Activated T-cell treated with anti-CD3 and anti-CD28 coated beads, Interleukin-2, amount 50 U/mL, for 72 hours (primary cell): ENCODE measurements at regions not wholly inside any gene's neighbourhood (a gene's known extent, or its start where the extent isn't known, plus 50 kb on each side); places are given as distances from the start of the nearest gene placed in this dataset.

Experiments
- ATAC-seq, 2 donors: fragments of 150-1000 bp; cut with Tn5 transposase; replicated peaks in 1 of 2; 2 replicates each; pipeline ENCODE4 v1.10.0; 2021; ENCODE audit warnings: moderate library complexity in 2 of 2, mild to moderate bottlenecking in 1 of 2
- DNase-seq, 2 donors: peaks; one replicate each; pipeline ENCODE4 v3.0.0; 2021 to 2022; ENCODE audit warnings: mixed read lengths in 1 of 2
- H3K27ac Mint-ChIP-seq: one replicate; pipeline ENCODE4 v1.8.0; 2022; ENCODE audit warnings: mild to moderate bottlenecking, moderate library complexity, mixed read lengths
- H3K27me3 Mint-ChIP-seq: one replicate; pipeline ENCODE4 v1.8.0; 2022; ENCODE audit warnings: low read depth, mixed read lengths
- H3K36me3 Mint-ChIP-seq, 2 donors: one replicate each; pipeline ENCODE4 v1.8.0; 2022; ENCODE audit warnings: mixed read lengths in 2 of 2, mild to moderate bottlenecking in 1 of 2; ENCODE audit not compliant: insufficient read depth in 2 of 2
- H3K4me1 Mint-ChIP-seq: one replicate; pipeline ENCODE4 v1.8.0; 2022; ENCODE audit warnings: low read depth, mixed read lengths
- H3K4me3 Mint-ChIP-seq, 2 donors: one replicate each; pipeline ENCODE4 v1.8.0; 2022; ENCODE audit warnings: mild to moderate bottlenecking in 2 of 2, mixed read lengths in 2 of 2, moderate library complexity in 2 of 2
- H3K9me3 Mint-ChIP-seq, 2 donors: one replicate each; pipeline ENCODE4 v1.8.0; 2022; ENCODE audit warnings: mixed read lengths in 2 of 2

DNA sequence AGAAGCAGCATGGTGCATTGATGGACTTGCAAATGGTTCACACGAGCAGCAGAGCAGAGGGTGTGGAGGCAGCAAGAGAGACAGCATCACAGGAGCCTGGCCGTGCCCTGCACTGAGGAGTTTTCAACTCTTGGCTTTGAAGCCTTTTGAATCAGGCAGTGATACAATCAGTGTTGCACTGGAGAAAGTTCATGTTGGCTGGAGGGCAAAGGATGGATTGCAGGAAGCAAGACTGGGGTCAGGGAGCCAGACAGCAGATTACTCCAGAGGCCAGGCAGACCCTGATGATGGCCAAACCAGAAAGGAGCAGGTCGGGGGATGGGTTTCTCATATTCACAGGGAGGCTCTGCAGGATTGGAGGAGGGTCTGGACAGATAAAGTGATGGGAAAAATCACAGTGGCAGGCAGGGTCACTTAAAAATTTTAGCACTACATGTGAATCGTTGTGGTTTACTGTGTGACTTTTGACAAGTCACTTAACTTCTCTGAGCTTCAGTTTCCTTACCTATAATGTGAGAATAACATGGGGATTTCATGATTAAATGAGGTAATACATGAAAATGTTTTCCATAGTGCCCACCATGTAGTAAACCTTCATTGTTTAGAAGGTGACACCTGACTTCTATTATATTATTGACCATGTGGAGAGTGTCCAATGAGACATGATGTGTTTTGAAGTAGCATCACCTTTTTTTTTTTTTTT, 125.3 kb downstream of the SALL1 start:
- Mint-ChIP-seq H3K4me1 (no peaks in the 10 kb centered on the region), H3K4me3 (no peak overlapping the region), H3K27me3 (no peaks in the 10 kb centered on the region), H3K27ac (no peak overlapping the region), H3K36me3 (no peaks in the 10 kb centered on the region), H3K9me3 (peaks cover 0 to 1% of the 10 kb centered on the region in 2 donors)
- no peak for ATAC-seq
- DNase-seq: no peak

DNA sequence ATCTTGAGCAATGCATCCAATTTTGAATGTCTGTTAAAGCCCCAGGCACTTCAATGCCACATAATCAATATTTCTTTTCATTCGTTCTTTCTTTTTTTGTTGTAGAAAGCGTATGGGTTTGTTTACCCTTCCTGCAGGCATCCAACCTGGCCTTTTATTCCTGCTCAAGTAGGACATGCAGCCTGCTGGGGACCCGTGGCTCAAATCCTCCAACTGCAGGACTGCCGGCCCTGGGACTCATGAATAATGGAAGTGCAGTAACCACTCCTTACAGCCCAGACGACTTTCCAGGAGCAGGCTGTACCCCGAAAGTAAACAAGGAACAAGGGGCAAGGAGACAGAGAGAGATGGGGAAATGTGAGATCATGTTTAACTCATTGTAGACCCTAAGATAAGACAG, 126.4 kb downstream of the SALL1 start:
- Mint-ChIP-seq H3K9me3 (peaks cover 0 to 1% of the 10 kb centered on the region in 2 donors), H3K4me3 (no peak overlapping the region), H3K27me3 (no peaks in the 10 kb centered on the region), H3K4me1 (no peaks in the 10 kb centered on the region), H3K36me3 (no peaks in the 10 kb centered on the region), H3K27ac (no peak overlapping the region)
- DNase-seq (no peak), ATAC-seq (no peak)

DNA sequence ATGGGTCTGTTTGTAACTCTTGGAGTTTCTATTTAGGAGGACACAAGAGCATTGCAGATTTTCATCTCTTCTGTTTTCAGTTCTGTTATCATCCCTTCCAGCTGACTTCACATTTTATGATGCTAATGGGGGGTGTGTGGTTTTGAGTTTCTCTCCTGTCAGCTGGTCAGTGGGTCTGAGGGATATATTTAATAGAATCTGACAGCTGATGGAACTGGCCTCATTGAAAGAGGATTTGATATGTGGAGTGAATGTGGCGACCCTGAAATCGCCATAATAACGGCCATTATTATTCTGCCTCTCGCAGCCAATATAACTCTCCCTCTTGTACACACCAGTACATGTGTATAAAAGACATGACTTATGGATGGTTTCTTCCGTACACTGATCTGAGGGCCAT, 128.1 kb downstream of the SALL1 start:
- no peak for ATAC-seq
- H3K4me1 Mint-ChIP-seq: no peaks in the 10 kb centered on the region
- no peak for DNase-seq
- H3K27ac Mint-ChIP-seq: no peak overlapping the region
- peaks cover 0 to 1% of the 10 kb centered on the region in 2 donors for H3K9me3 Mint-ChIP-seq
- no peaks in the 10 kb centered on the region for H3K27me3 Mint-ChIP-seq
- no peaks in the 10 kb centered on the region for H3K36me3 Mint-ChIP-seq
- H3K4me3 Mint-ChIP-seq: no peak overlapping the region

DNA sequence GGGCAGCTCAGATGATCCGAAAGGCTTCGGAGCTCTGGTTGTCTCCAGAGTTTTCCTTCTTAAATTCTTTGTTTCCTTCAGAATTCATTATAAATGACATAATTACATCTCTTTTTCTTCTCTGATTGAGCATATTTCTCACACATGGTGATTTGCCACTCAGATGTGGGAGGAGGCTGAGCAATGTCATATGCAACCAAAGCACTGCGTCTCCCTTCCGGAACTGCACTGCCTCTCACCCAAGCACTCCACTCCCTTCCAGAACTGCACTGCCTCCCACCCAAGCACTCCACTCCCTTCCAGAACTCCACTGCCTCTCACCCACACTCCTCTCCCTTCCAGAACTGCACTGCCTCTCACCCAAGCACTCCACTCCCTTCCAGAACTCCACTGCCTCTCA, 131.5 kb downstream of the SALL1 start:
- no peak for ATAC-seq
- Mint-ChIP-seq H3K36me3 (no peaks in the 10 kb centered on the region), H3K27ac (no peak overlapping the region), H3K9me3 (peaks cover 0 to 3% of the 10 kb centered on the region in 2 donors), H3K4me3 (no peak overlapping the region), H3K27me3 (no peaks in the 10 kb centered on the region), H3K4me1 (no peaks in the 10 kb centered on the region)
- no peak for DNase-seq

DNA sequence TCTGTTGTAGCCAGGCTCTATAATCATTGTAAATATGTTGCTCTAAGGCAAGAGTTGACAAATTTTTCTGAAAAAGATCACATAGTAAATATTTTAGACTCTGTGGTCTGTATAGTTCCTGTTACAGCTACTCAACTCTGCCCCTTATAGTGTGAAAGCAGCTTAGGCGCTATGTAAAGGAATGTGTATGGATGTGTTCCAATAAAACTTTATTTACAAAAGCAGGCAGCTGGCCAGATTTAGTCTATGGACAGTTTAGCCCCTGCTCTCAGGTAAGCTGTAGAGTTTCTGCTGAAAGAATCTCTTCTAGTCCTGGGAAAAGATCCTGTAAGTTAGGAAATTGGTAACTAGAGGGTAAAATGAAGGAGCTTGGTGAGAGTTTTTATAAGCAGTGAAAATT, 133.1 kb downstream of the SALL1 start:
- Mint-ChIP-seq H3K27me3 (no peaks in the 10 kb centered on the region), H3K4me1 (no peaks in the 10 kb centered on the region), H3K4me3 (no peak overlapping the region), H3K27ac (no peak overlapping the region), H3K9me3 (peaks cover 0 to 3% of the 10 kb centered on the region in 2 donors), H3K36me3 (no peaks in the 10 kb centered on the region)
- DNase-seq: no peak
- ATAC-seq: no peak

DNA sequence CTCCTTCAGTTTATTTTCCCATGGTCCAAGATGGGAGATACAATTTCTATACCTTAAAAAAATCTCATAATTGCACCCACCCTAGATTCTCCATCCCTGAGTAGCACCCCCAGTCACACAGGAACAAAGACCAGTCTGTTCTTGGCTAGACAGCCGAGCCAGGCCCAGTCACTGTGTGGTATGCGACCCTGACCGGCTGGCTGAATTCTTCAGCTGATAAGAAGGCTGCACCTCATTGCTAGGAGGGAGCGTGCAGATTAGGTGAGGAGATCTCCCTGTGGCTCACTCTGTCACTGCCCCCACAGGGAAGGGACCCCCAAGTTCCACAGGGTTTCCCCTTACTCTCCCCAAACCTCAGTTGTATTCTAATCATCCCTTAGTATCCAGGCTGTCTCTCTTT, 138.7 kb downstream of the SALL1 start:
- ATAC-seq: no peak
- peaks cover 4 to 10% of the 10 kb centered on the region in 2 donors for H3K9me3 Mint-ChIP-seq
- H3K4me3 Mint-ChIP-seq: no peak overlapping the region
- DNase-seq: no peak
- no peak overlapping the region for H3K27ac Mint-ChIP-seq
- H3K27me3 Mint-ChIP-seq: no peaks in the 10 kb centered on the region
- H3K36me3 Mint-ChIP-seq: peaks cover 0 to 2% of the 10 kb centered on the region in 2 donors
- H3K4me1 Mint-ChIP-seq: no peaks in the 10 kb centered on the region

DNA sequence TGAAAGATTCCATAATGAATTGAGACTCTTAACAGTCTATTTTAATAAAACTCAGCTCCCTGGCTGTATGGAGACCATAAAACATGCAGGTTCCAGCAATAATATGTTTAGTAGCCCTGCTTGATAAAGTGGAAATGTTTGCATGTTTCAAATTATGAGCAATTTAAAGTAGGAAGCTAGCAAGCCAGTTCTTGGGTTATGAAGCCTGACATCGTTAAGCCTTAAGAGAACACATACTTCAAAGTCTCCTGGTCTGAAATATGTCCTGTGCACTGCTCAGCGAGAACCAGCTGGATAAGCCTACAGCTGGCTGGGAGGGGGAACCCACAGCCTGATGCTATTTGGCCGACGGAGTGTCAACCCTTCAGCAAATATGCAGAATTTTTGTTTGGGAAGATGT, 140.3 kb downstream of the SALL1 start:
- Mint-ChIP-seq H3K4me1 (no peaks in the 10 kb centered on the region), H3K27ac (no peak overlapping the region), H3K27me3 (peaks cover 4% of the 10 kb centered on the region), H3K9me3 (peaks cover 4 to 10% of the 10 kb centered on the region in 2 donors), H3K4me3 (no peak overlapping the region), H3K36me3 (peaks cover 0 to 2% of the 10 kb centered on the region in 2 donors)
- ATAC-seq (no peak), DNase-seq (no peak)

DNA sequence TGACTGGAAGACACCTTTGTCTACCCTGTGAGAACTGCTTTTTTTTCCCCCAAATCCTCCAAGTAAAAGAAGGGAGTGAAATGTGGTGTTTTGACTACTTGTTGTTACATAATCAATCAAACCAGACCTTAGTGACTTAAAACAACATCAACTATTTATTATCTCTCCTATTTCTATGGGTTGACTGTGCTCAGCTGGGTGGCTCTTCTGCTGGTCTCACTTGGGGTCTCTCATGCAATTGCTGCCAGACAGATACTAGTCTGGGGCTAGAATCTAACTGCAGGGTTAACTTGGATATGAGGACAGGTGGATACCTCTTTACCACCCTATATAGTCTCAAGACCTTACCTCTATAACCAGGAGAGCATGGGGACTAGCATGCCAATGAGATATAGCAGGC, 141.3 kb downstream of the SALL1 start:
- no peak overlapping the region for H3K4me3 Mint-ChIP-seq
- H3K27ac Mint-ChIP-seq: no peak overlapping the region
- DNase-seq (no peak), ATAC-seq (no peak)
- H3K36me3 Mint-ChIP-seq: peaks cover 0 to 2% of the 10 kb centered on the region in 2 donors
- no peaks in the 10 kb centered on the region for H3K4me1 Mint-ChIP-seq
- peaks cover 11% of the 10 kb centered on the region for H3K27me3 Mint-ChIP-seq
- peaks cover 1 to 10% of the 10 kb centered on the region in 2 donors for H3K9me3 Mint-ChIP-seq

DNA sequence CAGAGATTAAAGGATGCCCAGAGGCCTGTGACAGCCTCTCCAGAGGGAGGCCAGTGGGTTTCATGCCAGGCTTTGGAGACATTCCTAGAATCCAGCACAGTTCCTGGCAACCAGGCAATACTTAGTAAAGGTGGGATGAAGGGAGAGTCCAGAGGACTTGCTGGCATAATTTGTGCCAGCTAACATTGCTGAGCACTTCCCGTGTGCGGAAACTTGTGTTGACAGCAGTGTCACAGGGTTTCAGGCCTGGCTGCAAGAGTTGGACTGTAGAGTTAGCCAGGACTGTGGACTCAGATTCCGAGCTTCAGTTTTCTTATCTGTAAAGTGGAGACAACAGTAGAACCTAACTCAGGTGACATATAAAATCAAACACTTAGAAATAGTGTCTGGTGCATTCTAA, 141.7 kb downstream of the SALL1 start:
- DNase-seq (no peak), ATAC-seq (no peak)
- peaks cover 11% of the 10 kb centered on the region for H3K27me3 Mint-ChIP-seq
- H3K4me1 Mint-ChIP-seq: no peaks in the 10 kb centered on the region
- no peak overlapping the region for H3K4me3 Mint-ChIP-seq
- no peak overlapping the region for H3K27ac Mint-ChIP-seq
- peaks cover 1 to 10% of the 10 kb centered on the region in 2 donors for H3K9me3 Mint-ChIP-seq
- peaks cover 0 to 2% of the 10 kb centered on the region in 2 donors for H3K36me3 Mint-ChIP-seq

DNA sequence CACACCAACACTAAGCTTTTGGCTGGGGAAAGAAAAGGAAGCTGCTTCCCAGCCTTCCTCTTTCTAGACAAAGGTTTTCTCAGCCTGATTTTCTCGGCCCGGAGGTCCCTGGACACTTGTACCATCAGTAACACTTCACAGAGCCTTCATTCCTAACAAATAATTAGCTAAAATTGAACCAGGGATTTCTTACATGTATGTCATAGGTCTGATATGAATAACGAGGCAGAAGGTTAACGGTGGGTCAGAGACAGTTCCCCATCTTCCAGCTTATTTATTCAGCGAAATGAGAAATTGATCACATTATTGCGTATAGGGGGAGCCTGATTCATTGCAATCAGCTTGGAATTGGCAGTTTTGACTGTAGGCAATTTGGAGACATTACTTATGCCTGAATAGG, 142.5 kb downstream of the SALL1 start:
- Mint-ChIP-seq H3K36me3 (peaks cover 0 to 2% of the 10 kb centered on the region in 2 donors), H3K4me3 (no peak overlapping the region), H3K4me1 (no peaks in the 10 kb centered on the region), H3K9me3 (peaks cover 1 to 10% of the 10 kb centered on the region in 2 donors), H3K27ac (no peak overlapping the region), H3K27me3 (peaks cover 11% of the 10 kb centered on the region)
- DNase-seq: no peak
- ATAC-seq: no peak

DNA sequence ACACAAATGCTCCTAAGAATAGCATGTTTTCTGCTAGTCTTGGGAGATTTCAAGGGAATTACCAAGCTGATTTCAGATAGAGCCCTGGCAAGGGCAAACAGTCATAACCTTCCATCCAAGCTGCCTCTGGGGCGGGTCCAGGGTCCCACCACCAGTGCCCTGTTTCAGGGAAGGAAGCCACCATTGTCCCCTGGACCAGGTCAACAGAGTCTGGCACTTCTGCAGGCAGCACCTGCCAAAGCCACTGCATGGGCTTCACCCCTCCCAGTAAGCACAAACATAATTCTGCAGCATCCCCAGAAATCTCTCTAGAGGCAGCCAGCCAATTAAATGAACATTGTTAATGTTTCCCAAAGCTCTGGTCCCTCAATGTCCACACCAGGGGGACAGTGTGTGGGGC, 143.0 kb downstream of the SALL1 start:
- no peak overlapping the region for H3K27ac Mint-ChIP-seq
- ATAC-seq: no peak
- no peaks in the 10 kb centered on the region for H3K4me1 Mint-ChIP-seq
- peaks cover 11% of the 10 kb centered on the region for H3K27me3 Mint-ChIP-seq
- peaks cover 1 to 10% of the 10 kb centered on the region in 2 donors for H3K9me3 Mint-ChIP-seq
- H3K4me3 Mint-ChIP-seq: no peak overlapping the region
- DNase-seq: no peak
- H3K36me3 Mint-ChIP-seq: peaks cover 0 to 2% of the 10 kb centered on the region in 2 donors

DNA sequence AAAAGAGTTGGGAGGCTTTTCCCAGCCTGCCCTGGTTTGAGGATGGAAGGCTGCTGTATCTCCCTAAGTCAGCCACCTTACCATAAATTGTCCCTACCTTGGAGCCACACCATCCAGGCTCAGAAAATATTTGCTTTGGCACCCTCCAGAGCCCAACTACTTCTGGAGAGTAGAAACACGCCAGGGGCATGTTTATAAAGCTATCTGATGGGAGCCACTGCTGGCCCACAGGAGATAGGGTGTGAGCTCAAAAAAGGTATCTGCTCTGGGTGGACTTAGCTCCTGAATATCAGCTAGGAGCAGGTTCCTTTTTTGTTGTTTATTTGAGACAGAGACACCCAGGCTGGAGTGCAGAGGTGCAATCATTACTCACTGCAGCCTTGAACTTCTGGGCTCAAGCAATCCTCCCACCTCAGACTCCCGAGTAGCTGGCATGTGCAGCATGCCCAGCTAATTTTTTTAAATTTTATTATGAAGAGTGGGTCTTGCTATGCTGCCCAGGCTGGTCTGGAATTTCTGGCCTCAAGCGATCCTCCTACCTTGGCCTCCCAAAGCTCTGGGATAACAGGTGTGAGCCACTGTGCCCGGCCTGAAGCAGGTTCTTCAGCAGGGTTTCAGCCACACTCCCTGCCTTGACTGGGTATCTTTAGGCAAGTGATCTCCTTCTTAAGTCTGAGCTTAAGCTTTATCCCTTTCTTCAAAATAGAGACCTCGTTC, 147.1 kb downstream of the SALL1 start:
- Mint-ChIP-seq H3K4me3 (no peak overlapping the region), H3K36me3 (no peaks in the 10 kb centered on the region), H3K4me1 (no peaks in the 10 kb centered on the region), H3K27ac (no peak overlapping the region), H3K27me3 (peaks cover 11% of the 10 kb centered on the region), H3K9me3 (peaks cover 0 to 4% of the 10 kb centered on the region in 2 donors)
- no peak for DNase-seq
- ATAC-seq: no peak

DNA sequence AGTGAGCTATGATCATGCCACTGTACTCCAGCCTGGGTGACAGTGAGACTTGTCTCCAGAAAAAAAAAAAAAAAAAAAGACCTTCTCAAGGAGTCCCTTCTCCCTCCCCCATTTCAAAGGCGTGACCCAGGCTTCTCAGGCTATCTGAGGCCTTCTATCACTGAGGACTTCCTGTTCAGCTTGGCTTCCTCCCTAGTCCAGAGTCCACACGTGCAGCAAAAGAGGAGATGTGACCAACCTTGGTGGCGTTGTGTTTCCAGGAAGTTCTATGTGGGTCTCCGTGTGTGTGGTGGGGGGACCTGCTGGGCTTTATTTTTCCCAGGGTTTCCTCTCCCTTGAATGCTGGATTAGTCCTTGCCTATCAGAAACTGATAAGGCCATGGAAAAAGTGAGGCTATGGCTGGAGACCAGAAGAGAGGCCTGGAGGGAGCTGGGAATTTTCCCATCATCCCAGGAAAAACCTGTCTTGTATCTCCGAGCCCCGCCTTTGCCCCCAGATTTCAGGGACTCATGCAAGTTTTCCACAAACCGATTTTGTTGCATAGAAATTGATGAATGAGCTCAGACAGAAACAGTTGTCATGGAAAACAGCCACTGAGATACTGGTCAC, 148.1 kb downstream of the SALL1 start:
- H3K27ac Mint-ChIP-seq: no peak overlapping the region
- ATAC-seq (no peak), DNase-seq (no peak)
- no peaks in the 10 kb centered on the region for H3K36me3 Mint-ChIP-seq
- H3K4me1 Mint-ChIP-seq: no peaks in the 10 kb centered on the region
- H3K27me3 Mint-ChIP-seq: peaks cover 11% of the 10 kb centered on the region
- H3K4me3 Mint-ChIP-seq: no peak overlapping the region
- H3K9me3 Mint-ChIP-seq: peaks cover 0 to 4% of the 10 kb centered on the region in 2 donors
